Activated CD8-positive, alpha-beta T cell treated with anti-CD3 and anti-CD28 coated beads, Interleukin-2, amount 10 ng/mL, durations not matched to agents 7 days and 5 days (primary cell): ENCODE measurements at regions not wholly inside any gene's neighbourhood (a gene's known extent, or its start where the extent isn't known, plus 50 kb on each side); places are given as distances from the start of the nearest gene placed in this dataset.
"Not testable (repeated sequence)": the region's sequence is repeated elsewhere in the genome, so short reads cannot be mapped to it uniquely, and the experiment has no call there.

Experiments used
- ATAC-seq: fragments of 150-1000 bp; cut with Tn5 transposase; one replicate; pipeline ENCODE4 v1.10.0; 2021; ENCODE audit warnings: moderate library complexity
- CTCF ChIA-PET: fragments of 350-600 bp; sonication (Branson Sonifier 250); formaldehyde crosslinking; loops from one replicate; lab custom pipeline; 2021; ENCODE audit warnings: antibody characterized with exemption; lab: Charles Lee
- POLR2A ChIA-PET: fragments of 350-600 bp; sonication (Branson Sonifier 250); formaldehyde crosslinking; loops from one replicate; lab custom pipeline; 2021; ENCODE audit warnings: antibody characterized with exemption; lab: Charles Lee
- DNase-seq: peaks from one replicate; pipeline ENCODE4 v3.0.0-alpha.2; 2020
- H3K27ac Mint-ChIP-seq: one replicate; pipeline ENCODE4 v1.8.0; 2021; ENCODE audit warnings: mild to moderate bottlenecking, mixed read lengths
- H3K27me3 Mint-ChIP-seq: one replicate; pipeline ENCODE4 v1.8.0; 2021; ENCODE audit warnings: low read depth, mixed read lengths
- H3K36me3 Mint-ChIP-seq: one replicate; pipeline ENCODE4 v1.8.0; 2021; ENCODE audit warnings: low read depth, mixed read lengths
- H3K4me1 Mint-ChIP-seq: one replicate; pipeline ENCODE4 v1.8.0; 2021; ENCODE audit warnings: low read depth, mixed read lengths
- H3K4me3 Mint-ChIP-seq: one replicate; pipeline ENCODE4 v1.8.0; 2021; ENCODE audit warnings: mild to moderate bottlenecking, mixed read lengths
- H3K9me3 Mint-ChIP-seq: one replicate; pipeline ENCODE4 v1.8.0; 2022; ENCODE audit warnings: mixed read lengths; ENCODE audit not compliant: insufficient read depth

DNA sequence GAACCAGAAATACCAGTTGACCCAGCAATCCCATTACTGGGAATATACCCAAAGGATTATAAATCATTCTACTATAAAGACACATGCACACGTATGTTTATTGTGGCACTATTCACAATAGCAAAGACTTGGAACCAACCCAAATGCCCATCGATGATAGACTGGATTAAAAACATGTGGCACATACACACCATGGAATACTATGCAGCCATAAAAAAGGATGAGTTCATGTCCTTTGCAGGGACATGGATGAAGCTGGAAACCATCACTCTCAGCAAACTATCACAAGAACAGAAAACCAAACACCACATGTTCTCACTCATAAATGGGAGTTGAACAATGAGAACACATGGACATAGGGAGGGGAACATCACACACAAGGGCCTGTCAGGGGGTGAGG lies 86.2 kb upstream of the SETMAR start:
- POLR2A ChIA-PET, H3K27ac Mint-ChIP-seq, CTCF ChIA-PET, H3K27me3 Mint-ChIP-seq, H3K36me3 Mint-ChIP-seq, DNase-seq, H3K4me3 Mint-ChIP-seq, H3K4me1 Mint-ChIP-seq, H3K9me3 Mint-ChIP-seq, ATAC-seq: not testable (repeated sequence)

DNA sequence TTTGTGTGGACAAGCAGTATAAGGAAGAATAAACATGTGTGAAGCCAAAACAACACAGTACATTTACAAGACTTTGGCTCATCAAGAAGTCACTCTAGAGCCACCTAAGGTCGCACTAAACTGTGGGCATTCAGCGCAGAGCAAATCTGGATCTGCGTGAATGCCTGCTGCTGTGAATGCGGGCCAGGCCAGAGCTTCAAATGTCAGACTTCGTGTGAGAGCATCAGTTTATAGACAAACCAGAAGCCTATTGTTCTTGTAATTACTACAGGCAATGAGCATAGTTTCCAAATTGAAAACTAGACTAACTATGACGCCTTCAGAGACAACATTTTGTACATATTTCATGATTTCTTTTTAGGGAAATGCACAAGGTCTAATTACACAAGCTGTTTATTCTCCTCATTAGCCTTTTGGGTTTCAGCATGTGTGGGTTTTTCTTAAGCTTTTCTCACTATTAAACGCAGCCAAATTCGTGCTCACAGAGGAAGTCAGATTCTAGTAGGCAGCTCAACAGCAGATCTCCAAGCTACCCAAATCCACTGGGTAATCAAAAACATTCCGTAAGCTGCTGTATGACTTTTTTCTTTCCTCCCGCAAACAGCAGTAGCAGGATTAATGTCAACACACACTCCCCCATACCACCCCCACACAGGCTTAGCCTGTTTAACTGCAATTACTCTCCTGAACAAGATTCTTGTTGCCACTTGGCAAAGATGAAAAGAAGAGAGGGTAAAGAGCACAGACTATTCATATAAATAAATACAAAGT lies 84.5 kb upstream of the SETMAR start:
- no peak overlapping the region for H3K4me3 Mint-ChIP-seq
- no peak overlapping the region for H3K27ac Mint-ChIP-seq
- ChIA-PET CTCF (no interaction called here), POLR2A (no interaction called here)
- no peak for ATAC-seq
- H3K4me1 Mint-ChIP-seq, result no peaks in the 10 kb centered on the region
- H3K27me3 Mint-ChIP-seq, result no peaks in the 10 kb centered on the region
- DNase-seq, result no peak
- H3K36me3 Mint-ChIP-seq, result peaks cover 3% of the 10 kb centered on the region
- H3K9me3 Mint-ChIP-seq, result no peaks in the 10 kb centered on the region

DNA sequence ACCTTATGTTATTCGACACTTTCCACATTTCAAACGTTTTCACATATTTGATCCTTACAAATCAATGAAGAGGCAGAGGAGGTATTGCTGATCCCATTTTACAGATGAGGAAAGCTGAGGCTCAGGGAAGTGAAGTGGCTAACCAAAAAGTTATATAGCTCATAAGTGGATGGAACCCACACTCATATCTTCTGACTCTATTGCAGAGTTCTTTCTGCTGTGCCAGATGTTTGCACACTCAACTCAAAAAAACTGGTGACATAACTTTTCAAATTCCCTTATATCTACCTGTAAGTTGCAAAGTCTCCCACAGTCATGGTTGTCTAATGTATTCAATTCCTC lies 84.0 kb upstream of the SETMAR start:
- H3K4me3 Mint-ChIP-seq, result no peak overlapping the region
- ChIA-PET CTCF (no interaction called here), POLR2A (no interaction called here)

DNA sequence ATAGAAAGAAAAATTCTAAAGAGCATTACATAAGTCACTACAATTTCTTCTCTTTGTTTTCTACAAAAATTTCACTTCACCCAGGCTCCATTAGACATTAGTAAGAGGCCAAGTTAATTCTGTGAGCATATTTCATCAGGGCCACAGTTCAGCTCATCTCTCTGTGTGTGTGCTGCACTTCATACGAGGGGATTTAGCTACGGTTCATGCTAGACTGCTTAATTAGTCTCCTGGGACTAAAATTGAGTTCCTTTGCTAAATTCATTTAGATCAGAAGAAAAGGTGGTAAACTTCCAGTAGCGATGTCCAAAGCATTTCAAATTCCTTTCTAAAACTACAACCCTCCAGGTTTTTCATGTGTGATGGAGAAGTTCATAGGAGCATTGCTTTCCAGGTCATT lies 83.1 kb upstream of the SETMAR start:
- ChIA-PET CTCF (no interaction called here), POLR2A (no interaction called here)
- no peak overlapping the region for H3K4me3 Mint-ChIP-seq
- H3K9me3 Mint-ChIP-seq, result no peaks in the 10 kb centered on the region
- H3K27ac Mint-ChIP-seq, result no peak overlapping the region
- H3K27me3 Mint-ChIP-seq, result no peaks in the 10 kb centered on the region
- ATAC-seq (no peak), DNase-seq (no peak)
- peaks cover 3% of the 10 kb centered on the region for H3K36me3 Mint-ChIP-seq
- no peaks in the 10 kb centered on the region for H3K4me1 Mint-ChIP-seq

More for the DNA sequence above, 84.0 kb upstream of the SETMAR start:
- ATAC-seq (no peak), DNase-seq (no peak)
- H3K27me3 Mint-ChIP-seq, result no peaks in the 10 kb centered on the region
- H3K27ac Mint-ChIP-seq, result no peak overlapping the region
- no peaks in the 10 kb centered on the region for H3K9me3 Mint-ChIP-seq
- H3K36me3 Mint-ChIP-seq, result peaks cover 3% of the 10 kb centered on the region
- no peaks in the 10 kb centered on the region for H3K4me1 Mint-ChIP-seq

DNA sequence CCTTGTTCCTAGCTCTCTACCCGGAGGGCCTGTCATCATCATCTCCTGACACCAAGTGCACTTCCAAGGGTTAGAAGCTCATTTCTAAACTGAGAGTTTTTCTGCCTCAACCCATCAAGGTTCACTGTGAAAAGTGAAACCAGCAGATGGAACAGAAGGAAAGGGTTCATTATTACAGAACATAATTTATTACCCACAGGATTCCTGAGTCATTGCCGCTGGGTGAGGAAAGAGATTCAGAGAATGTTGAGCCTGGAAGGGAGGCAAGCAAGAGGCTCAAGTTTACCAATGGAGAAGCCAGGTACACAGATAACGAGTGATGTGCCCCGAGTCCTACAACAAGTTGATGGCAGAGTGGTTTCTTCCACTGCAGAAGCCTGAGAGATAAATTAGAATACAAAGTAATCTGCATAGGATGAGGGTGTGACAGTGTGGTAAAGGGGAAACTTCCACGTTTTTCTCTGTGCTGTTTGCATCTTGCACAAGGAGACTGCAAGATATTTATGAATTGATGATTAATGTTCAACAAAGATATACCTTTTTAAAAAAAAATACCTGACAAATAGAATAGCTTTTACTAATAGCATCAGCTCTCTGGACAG lies 80.5 kb upstream of the SETMAR start:
- ATAC-seq (no peak), DNase-seq (no peak)
- H3K27me3 Mint-ChIP-seq, result no peaks in the 10 kb centered on the region
- POLR2A ChIA-PET, result no interaction called here
- no peaks in the 10 kb centered on the region for H3K4me1 Mint-ChIP-seq
- H3K4me3 Mint-ChIP-seq, result no peak overlapping the region
- CTCF ChIA-PET, result no interaction called here
- no peaks in the 10 kb centered on the region for H3K36me3 Mint-ChIP-seq
- no peaks in the 10 kb centered on the region for H3K9me3 Mint-ChIP-seq
- no peak overlapping the region for H3K27ac Mint-ChIP-seq

DNA sequence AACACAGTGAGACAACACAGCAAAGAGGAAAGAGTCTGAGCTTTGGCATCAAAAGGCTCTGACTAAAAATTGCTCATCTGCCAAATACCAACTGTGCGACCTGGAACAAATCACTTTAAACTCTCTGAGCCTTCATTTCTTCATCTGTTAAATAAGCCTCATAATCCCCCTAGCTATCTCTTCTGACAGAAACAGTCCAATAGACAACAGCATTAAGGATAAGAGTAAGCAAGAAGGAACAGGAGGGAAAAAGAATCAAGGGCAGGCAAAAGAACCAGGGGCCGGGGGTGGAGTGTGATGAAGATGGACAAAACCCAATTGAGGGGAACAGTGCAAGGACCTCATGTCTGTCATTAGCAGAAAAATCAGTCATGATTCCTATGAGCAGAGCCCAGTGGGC lies 79.4 kb upstream of the SETMAR start:
- no peak for ATAC-seq
- H3K36me3 Mint-ChIP-seq, result no peaks in the 10 kb centered on the region
- DNase-seq, result no peak
- ChIA-PET POLR2A (no interaction called here), CTCF (no interaction called here)
- no peak overlapping the region for H3K4me3 Mint-ChIP-seq
- H3K27me3 Mint-ChIP-seq, result no peaks in the 10 kb centered on the region
- no peaks in the 10 kb centered on the region for H3K9me3 Mint-ChIP-seq
- H3K27ac Mint-ChIP-seq, result no peak overlapping the region
- no peaks in the 10 kb centered on the region for H3K4me1 Mint-ChIP-seq

DNA sequence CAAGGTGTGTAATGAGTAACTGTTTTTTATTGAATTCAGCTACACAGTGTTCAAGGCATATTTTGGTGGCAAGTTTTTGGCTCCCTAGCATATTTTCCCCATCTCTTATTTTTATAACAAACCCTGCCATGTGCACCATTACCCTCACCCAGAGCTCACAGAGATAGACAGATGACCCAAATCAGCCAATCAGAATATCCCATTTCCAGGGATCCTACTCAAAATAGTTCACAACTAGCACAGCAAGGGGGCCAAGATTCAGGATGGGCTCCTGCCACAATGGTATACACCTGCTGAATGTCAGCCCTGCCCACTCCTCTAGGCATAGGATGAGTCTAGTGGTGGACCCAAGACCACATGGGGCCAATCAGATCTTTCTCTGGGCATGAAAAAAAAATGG lies 78.8 kb upstream of the SETMAR start:
- ChIA-PET POLR2A (no interaction called here), CTCF (no interaction called here)
- no peak overlapping the region for H3K4me3 Mint-ChIP-seq
- no peaks in the 10 kb centered on the region for H3K9me3 Mint-ChIP-seq
- DNase-seq (no peak), ATAC-seq (no peak)
- no peaks in the 10 kb centered on the region for H3K27me3 Mint-ChIP-seq
- no peaks in the 10 kb centered on the region for H3K36me3 Mint-ChIP-seq
- no peak overlapping the region for H3K27ac Mint-ChIP-seq
- no peaks in the 10 kb centered on the region for H3K4me1 Mint-ChIP-seq

DNA sequence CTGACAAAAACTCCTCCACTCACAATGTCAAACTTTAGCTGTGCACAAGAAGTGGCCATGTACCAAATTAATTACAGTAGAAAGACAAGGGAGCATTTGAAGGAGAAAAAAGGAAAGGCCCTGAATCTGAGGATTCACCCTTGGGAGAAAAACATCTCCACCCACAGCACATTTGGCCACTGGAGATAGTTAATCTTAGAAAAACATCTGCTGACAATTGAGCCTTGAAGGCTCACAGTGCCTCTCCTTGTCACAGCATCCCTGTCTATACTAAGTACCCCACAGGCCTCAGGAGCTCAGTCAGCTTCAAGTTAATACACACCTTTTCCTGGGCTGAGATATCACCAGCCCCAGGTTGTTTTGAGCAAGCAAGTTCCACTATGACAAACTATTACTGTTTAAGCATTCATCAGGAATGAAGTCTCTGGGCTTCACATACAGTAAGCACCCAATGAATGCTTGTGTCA lies 78.1 kb upstream of the SETMAR start:
- H3K4me3 Mint-ChIP-seq, result no peak overlapping the region
- H3K4me1 Mint-ChIP-seq, result no peaks in the 10 kb centered on the region
- ChIA-PET POLR2A (no interaction called here), CTCF (no interaction called here)
- no peaks in the 10 kb centered on the region for H3K9me3 Mint-ChIP-seq
- H3K36me3 Mint-ChIP-seq, result no peaks in the 10 kb centered on the region
- H3K27ac Mint-ChIP-seq, result no peak overlapping the region
- no peak for ATAC-seq
- DNase-seq, result no peak
- no peaks in the 10 kb centered on the region for H3K27me3 Mint-ChIP-seq

DNA sequence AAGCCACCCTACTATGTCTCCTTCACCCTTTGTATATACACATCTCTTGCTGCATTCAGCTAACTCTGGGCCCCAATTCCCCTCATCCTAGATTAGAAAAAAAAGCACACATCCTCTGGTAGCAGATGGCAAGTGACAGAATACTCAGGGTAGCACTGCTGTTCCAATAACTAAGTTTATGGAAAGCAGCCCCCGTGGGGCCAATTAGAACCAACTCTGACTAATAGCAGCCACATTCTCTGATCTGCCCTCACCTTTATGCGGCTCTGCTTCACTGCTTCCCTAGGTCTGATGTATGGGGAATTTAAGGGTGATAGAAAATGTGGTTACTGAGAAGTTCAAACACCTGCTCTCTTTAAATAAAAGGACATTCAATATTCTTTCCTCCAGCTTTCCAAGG lies 74.9 kb upstream of the SETMAR start:
- H3K4me1 Mint-ChIP-seq, result no peaks in the 10 kb centered on the region
- H3K4me3 Mint-ChIP-seq, result no peak overlapping the region
- H3K27ac Mint-ChIP-seq, result no peak overlapping the region
- no peaks in the 10 kb centered on the region for H3K36me3 Mint-ChIP-seq
- ATAC-seq (no peak), DNase-seq (no peak)
- ChIA-PET POLR2A (no interaction called here), CTCF (no interaction called here)
- H3K9me3 Mint-ChIP-seq, result no peaks in the 10 kb centered on the region
- no peaks in the 10 kb centered on the region for H3K27me3 Mint-ChIP-seq

DNA sequence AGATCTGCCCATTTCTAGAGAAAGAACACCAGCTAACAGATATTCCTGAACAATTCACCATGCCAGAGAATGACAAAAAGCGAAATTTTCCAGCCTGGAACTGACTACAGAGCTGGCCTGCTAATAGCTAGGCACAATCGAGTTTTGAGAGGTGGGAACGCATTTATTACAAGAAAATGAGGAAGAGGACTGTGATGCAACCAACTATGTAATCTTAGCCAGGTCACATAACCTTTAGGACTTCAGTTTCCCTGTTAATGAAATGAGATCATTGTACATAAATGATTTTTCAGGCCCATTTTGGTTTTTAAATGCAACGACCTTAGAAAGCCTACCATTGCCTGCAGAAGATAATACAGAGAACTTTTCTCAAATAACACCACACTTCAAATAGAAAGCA lies 72.1 kb upstream of the SETMAR start:
- no peak for ATAC-seq
- no peaks in the 10 kb centered on the region for H3K4me1 Mint-ChIP-seq
- no peaks in the 10 kb centered on the region for H3K9me3 Mint-ChIP-seq
- ChIA-PET CTCF (interaction anchor here (0.6 kb wide), 1 partner anchor 50 kb away, joined by 3 read pairs; no protein-coding TSS in a partner anchor), POLR2A (no interaction called here)
- DNase-seq, result no peak
- H3K36me3 Mint-ChIP-seq, result no peaks in the 10 kb centered on the region
- H3K4me3 Mint-ChIP-seq, result no peak overlapping the region
- no peak overlapping the region for H3K27ac Mint-ChIP-seq
- H3K27me3 Mint-ChIP-seq, result no peaks in the 10 kb centered on the region

DNA sequence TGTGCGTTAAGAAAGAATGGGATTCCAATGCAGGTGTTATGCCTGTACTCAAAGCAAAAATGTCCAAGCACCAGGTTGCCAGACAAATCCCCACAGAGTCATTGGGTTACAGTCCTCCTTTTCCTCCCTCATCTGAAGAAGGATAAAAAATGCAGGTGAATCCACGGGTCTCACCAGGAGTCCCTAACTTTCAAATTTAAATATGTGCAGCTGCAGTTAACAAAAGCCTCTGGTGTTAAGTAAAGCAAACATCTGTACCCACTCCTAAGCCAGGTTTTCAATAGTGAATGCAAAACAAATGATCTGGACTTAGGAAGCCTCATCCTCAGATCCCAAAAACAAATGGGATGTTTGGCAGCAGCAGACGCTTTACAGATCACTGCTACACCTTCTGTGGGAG lies 70.4 kb upstream of the SETMAR start:
- no peak overlapping the region for H3K27ac Mint-ChIP-seq
- H3K4me3 Mint-ChIP-seq, result no peak overlapping the region
- H3K4me1 Mint-ChIP-seq, result no peaks in the 10 kb centered on the region
- ATAC-seq (no peak), DNase-seq (no peak)
- CTCF ChIA-PET, result no interaction called here
- H3K9me3 Mint-ChIP-seq, result no peaks in the 10 kb centered on the region
- POLR2A ChIA-PET, result no interaction called here
- no peaks in the 10 kb centered on the region for H3K27me3 Mint-ChIP-seq
- no peaks in the 10 kb centered on the region for H3K36me3 Mint-ChIP-seq

DNA sequence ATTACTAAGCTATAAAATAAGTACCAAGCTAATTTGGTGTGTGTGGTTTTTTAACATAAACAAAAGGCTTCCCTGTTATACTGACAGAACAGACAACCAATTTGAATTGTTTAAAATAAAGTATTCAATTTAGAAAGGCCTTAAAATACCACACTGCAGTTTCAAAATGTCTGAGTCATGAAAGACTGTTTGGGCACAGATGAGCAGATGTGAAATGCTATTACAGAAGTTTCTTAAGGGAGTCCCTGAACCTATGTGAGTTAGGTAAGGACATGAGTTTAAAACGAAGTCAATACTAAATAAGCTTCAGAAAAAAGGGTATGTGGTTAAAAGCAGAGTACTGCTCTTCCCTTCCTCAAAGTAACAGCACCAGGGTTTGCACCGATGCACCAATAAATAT lies 69.7 kb upstream of the SETMAR start:
- no peak overlapping the region for H3K27ac Mint-ChIP-seq
- no peak overlapping the region for H3K4me3 Mint-ChIP-seq
- ChIA-PET POLR2A (no interaction called here), CTCF (no interaction called here)
- H3K36me3 Mint-ChIP-seq, result no peaks in the 10 kb centered on the region
- no peaks in the 10 kb centered on the region for H3K4me1 Mint-ChIP-seq
- DNase-seq (no peak), ATAC-seq (no peak)
- no peaks in the 10 kb centered on the region for H3K9me3 Mint-ChIP-seq
- no peaks in the 10 kb centered on the region for H3K27me3 Mint-ChIP-seq

DNA sequence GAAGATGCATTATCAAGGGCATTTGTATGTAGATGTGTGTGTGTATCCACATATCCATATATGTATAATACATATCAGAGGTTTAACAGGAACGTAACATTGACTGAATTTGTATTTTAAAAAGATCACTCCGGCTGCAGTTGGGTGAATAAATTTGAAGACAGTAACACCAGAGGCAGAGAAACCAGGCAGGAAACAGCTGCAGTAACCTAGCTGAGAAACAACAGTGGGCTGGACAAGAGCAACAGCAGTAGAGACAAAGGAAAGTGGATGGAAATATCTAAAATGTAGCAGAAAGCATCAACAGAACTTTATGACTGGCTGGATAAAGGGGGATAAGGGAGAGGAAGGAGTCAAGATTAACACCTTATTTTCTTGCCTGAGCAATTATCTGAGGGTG lies 68.3 kb upstream of the SETMAR start:
- no peak for ATAC-seq
- H3K27me3 Mint-ChIP-seq, result no peaks in the 10 kb centered on the region
- CTCF ChIA-PET, result no interaction called here
- POLR2A ChIA-PET, result no interaction called here
- no peak for DNase-seq
- no peaks in the 10 kb centered on the region for H3K4me1 Mint-ChIP-seq
- H3K36me3 Mint-ChIP-seq, result no peaks in the 10 kb centered on the region
- no peak overlapping the region for H3K4me3 Mint-ChIP-seq
- H3K27ac Mint-ChIP-seq, result no peak overlapping the region
- H3K9me3 Mint-ChIP-seq, result no peaks in the 10 kb centered on the region
